ENCODE measurements at regions not wholly inside any gene's neighbourhood (a gene's known extent, or its start where the extent isn't known, plus 50 kb on each side); places are given as distances from the start of the nearest gene placed in this dataset.

DNA sequence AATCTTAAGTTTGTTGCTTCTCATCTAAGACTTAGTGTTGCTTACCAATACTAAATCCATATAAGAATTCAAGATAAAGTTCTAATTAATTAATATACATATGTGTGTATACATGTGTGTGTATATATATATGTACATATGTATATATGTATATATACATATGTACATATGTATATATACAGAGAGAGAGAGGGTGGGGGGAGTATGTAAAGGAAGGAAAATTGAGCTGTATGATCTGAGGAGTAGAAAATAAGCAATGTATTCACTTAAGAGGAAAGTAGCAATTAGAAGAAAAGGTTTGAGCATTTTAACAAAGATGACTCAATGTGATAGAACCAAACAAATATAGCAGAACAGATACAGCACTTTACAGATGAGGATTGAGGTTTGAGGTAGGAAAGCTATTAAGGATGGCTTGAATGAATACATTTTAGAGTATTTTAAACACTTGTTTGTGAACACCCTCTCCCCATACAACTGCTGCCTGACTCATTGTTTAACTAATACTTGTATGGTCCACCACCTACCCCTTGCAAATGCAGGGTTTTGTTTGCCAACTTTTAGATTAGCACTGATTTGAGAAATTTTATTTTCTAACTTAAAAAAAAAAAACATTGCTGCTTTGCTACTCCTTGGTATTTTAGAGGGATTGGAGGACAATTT lies 681.1 kb upstream of the CADM2 start (continued):
- TF ChIP-seq, protein P1, sequence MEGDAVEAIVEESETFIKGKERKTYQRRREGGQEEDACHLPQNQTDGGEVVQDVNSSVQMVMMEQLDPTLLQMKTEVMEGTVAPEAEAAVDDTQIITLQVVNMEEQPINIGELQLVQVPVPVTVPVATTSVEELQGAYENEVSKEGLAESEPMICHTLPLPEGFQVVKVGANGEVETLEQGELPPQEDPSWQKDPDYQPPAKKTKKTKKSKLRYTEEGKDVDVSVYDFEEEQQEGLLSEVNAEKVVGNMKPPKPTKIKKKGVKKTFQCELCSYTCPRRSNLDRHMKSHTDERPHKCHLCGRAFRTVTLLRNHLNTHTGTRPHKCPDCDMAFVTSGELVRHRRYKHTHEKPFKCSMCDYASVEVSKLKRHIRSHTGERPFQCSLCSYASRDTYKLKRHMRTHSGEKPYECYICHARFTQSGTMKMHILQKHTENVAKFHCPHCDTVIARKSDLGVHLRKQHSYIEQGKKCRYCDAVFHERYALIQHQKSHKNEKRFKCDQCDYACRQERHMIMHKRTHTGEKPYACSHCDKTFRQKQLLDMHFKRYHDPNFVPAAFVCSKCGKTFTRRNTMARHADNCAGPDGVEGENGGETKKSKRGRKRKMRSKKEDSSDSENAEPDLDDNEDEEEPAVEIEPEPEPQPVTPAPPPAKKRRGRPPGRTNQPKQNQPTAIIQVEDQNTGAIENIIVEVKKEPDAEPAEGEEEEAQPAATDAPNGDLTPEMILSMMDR (IDR thresholded peaks at IDR 0.05 in 2 of 3, conservative IDR thresholded peaks at IDR 0.05 in 1 of 3; ENCODE audit: borderline replicate concordance in 1 of 3, insufficient read depth in 1 of 3, low read depth in 2 of 3, low read length in 2 of 3), result no peak
- TF ChIP-seq POLR2A (IDR thresholded peaks at IDR 0.05; ENCODE audit: borderline replicate concordance, extremely low read depth, insufficient read depth, insufficient read length), result no peak
- TF ChIP-seq FOSL1 (IDR thresholded peaks at IDR 0.05; ENCODE audit: low read depth), result no peak
- TF ChIP-seq TCF7L2 (IDR thresholded peaks at IDR 0.05; ENCODE audit: borderline replicate concordance, extremely low read depth, insufficient read depth, insufficient read length), result no peak
- TF ChIP-seq JUND (IDR thresholded peaks at IDR 0.05), result no peak
- no peak for TF ChIP-seq CEBPB (IDR thresholded peaks at IDR 0.05; ENCODE audit: low read depth)
- no peak for TF ChIP-seq YY1 (IDR thresholded peaks at IDR 0.05; ENCODE audit: extremely low read depth, insufficient replicate concordance, low read depth, low read length)

DNA sequence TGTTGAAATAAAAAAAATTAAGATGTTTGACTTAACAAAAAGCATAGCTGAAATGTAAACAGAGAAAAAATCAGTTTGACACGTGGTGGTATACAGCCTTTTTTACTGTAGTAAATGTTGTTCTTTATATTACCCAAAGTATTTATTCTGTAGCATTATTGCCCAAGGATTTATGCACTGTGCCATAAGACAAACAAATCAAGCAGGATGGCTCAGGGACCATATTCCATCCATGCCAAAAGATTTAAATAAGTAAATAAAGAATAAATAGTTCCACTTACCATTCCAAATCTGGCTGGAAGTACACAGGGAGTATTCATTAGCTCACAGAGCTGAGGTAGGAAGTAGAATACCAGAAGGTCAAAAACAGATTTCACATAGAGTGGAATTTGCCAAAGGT lies 666.7 kb upstream of the CADM2 start:
- ChIA-PET RAD21 (ENCODE audit: low non-redundant PET in 1 of 2, low total read pairs in 2 of 2, uncharacterized antibody in 2 of 2, unreplicated experiment in 2 of 2) (no interaction called here), POLR2A (no interaction called here), CTCF (no interaction called here)
- no peaks in the 10 kb centered on the region for H3K4me1 ChIP-seq (ENCODE audit: control insufficient read depth in 1 of 2, insufficient read depth in 2 of 2, low read length in 2 of 2)
- no peak overlapping the region for H3K4me2 ChIP-seq (ENCODE audit: low read length)
- DNase-seq (ENCODE audit: low read depth, low spot score) (no peak), ATAC-seq (no peak)
- no peak overlapping the region for H3K9ac ChIP-seq (ENCODE audit: low read length)
- no peak overlapping the region for H2AFZ ChIP-seq (ENCODE audit: low read depth, low read length, poor library complexity, severe bottlenecking)
- intact Hi-C loops (cut with micrococcal nuclease), result no loop called here
- no peaks in the 10 kb centered on the region for H3K27me3 ChIP-seq (ENCODE audit: insufficient read depth, low read length)
- no peak overlapping the region for H3K4me3 ChIP-seq (replicated peaks in 1 of 2; ENCODE audit: low read depth in 1 of 2, low read length in 2 of 2)
- H3K27ac ChIP-seq (ENCODE audit: low read depth, low read length), result no peak overlapping the region
- H3K9me2 ChIP-seq (ENCODE audit: insufficient read depth), result no peaks in the 10 kb centered on the region
- H3K9me3 ChIP-seq (ENCODE audit: control insufficient read depth in 1 of 2, insufficient read depth in 1 of 2, low read depth in 1 of 2, low read length in 2 of 2), result peaks cover 15 to 24% of the 10 kb centered on the region in 2 experiments; a peak in 2 of 4 replicates
- TF ChIP-seq JUND (IDR thresholded peaks at IDR 0.05) (no peak), ELF1 (IDR thresholded peaks at IDR 0.05; ENCODE audit: borderline replicate concordance, low read depth) (no peak), SRF (IDR thresholded peaks at IDR 0.05; ENCODE audit: low read depth) (no peak), FOSL1 (IDR thresholded peaks at IDR 0.05; ENCODE audit: low read depth) (no peak), ZNF274 (IDR thresholded peaks at IDR 0.05; ENCODE audit: low read depth, low read length) (no peak), EGR1 (IDR thresholded peaks at IDR 0.05; ENCODE audit: low read depth) (no peak), CEBPB (IDR thresholded peaks at IDR 0.05; ENCODE audit: low read depth) (no peak), ZFX (IDR thresholded peaks at IDR 0.05) (no peak), POLR2A (IDR thresholded peaks at IDR 0.05; ENCODE audit: borderline replicate concordance, extremely low read depth, insufficient read depth, insufficient read length) (no peak), EZH2phosphoT487 (IDR thresholded peaks at IDR 0.05; ENCODE audit: borderline replicate concordance) (no peak), TCF7L2 (IDR thresholded peaks at IDR 0.05; ENCODE audit: borderline replicate concordance, extremely low read depth, insufficient read depth, insufficient read length) (no peak), EZH2 (IDR thresholded peaks at IDR 0.05) (no peak), SP1 (IDR thresholded peaks at IDR 0.05; ENCODE audit: low read depth) (no peak), RAD21 (IDR thresholded peaks at IDR 0.05; ENCODE audit: low read depth) (no peak)
- TF ChIP-seq, protein P2, sequence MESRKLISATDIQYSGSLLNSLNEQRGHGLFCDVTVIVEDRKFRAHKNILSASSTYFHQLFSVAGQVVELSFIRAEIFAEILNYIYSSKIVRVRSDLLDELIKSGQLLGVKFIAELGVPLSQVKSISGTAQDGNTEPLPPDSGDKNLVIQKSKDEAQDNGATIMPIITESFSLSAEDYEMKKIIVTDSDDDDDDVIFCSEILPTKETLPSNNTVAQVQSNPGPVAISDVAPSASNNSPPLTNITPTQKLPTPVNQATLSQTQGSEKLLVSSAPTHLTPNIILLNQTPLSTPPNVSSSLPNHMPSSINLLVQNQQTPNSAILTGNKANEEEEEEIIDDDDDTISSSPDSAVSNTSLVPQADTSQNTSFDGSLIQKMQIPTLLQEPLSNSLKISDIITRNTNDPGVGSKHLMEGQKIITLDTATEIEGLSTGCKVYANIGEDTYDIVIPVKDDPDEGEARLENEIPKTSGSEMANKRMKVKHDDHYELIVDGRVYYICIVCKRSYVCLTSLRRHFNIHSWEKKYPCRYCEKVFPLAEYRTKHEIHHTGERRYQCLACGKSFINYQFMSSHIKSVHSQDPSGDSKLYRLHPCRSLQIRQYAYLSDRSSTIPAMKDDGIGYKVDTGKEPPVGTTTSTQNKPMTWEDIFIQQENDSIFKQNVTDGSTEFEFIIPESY (IDR thresholded peaks at IDR 0.05; ENCODE audit: extremely low read depth, insufficient replicate concordance, low read length), result no peak
- TF ChIP-seq, protein P3, sequence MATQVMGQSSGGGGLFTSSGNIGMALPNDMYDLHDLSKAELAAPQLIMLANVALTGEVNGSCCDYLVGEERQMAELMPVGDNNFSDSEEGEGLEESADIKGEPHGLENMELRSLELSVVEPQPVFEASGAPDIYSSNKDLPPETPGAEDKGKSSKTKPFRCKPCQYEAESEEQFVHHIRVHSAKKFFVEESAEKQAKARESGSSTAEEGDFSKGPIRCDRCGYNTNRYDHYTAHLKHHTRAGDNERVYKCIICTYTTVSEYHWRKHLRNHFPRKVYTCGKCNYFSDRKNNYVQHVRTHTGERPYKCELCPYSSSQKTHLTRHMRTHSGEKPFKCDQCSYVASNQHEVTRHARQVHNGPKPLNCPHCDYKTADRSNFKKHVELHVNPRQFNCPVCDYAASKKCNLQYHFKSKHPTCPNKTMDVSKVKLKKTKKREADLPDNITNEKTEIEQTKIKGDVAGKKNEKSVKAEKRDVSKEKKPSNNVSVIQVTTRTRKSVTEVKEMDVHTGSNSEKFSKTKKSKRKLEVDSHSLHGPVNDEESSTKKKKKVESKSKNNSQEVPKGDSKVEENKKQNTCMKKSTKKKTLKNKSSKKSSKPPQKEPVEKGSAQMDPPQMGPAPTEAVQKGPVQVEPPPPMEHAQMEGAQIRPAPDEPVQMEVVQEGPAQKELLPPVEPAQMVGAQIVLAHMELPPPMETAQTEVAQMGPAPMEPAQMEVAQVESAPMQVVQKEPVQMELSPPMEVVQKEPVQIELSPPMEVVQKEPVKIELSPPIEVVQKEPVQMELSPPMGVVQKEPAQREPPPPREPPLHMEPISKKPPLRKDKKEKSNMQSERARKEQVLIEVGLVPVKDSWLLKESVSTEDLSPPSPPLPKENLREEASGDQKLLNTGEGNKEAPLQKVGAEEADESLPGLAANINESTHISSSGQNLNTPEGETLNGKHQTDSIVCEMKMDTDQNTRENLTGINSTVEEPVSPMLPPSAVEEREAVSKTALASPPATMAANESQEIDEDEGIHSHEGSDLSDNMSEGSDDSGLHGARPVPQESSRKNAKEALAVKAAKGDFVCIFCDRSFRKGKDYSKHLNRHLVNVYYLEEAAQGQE (IDR thresholded peaks at IDR 0.05; ENCODE audit: low read depth), result no peak
- BruUV-seq (replicated peaks), result no TSS peak
- H3K79me2 ChIP-seq (ENCODE audit: insufficient read depth, low read length), result no peaks in the 10 kb centered on the region
- no peaks in the 10 kb centered on the region for H3K36me3 ChIP-seq (ENCODE audit: control insufficient read depth in 1 of 2, insufficient read depth in 2 of 2, low read length in 2 of 2)
- H4K20me1 ChIP-seq (ENCODE audit: insufficient read depth), result no peaks in the 10 kb centered on the region
